ENCODE measurements at regions not wholly inside any gene's neighbourhood (a gene's known extent, or its start where the extent isn't known, plus 50 kb on each side); places are given as distances from the start of the nearest gene placed in this dataset.

DNA sequence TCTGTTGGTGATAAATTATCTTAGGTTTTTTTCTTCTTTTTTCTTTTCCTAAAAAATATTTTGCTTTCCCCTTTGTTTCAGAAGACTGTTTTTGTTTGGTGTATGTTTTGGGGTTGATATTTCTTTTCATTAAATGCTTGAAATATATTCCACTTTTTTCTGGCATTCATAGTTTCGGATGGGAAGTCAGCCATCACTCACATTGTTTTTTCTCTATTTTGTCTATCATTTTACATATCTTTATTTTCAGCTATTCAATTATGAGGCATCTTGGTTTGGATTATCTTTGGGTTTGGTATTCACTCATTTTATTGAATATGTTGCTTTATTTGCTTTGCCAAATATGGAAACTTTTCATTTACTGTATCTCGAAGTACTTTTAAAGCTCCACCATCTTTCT is 600.5 kb upstream of the EYS start:
- no peaks in the 10 kb centered on the region for H3K79me1 ChIP-seq (ENCODE audit: low read depth, low read length)
- H2BK12ac ChIP-seq (ENCODE audit: low read depth, low read length), result no peak overlapping the region
- no peak overlapping the region for H2BK20ac ChIP-seq (ENCODE audit: low read length)
- H3K27me3 ChIP-seq (replicated peaks in 1 of 4; ENCODE audit: control insufficient read depth in 3 of 4, extremely low read depth in 1 of 4, insufficient read depth in 3 of 4, low read length in 3 of 4), result no peaks in the 10 kb centered on the region
- H3K4me3 ChIP-seq (ENCODE audit: extremely low read depth in 1 of 4, insufficient read depth in 2 of 4, low read depth in 3 of 4, low read length in 4 of 4), result no peak overlapping the region
- 100% methylated on average over 2 of the region's 2 CpGs; no CpG with 5 or more reads in 1 of the 2 experiments for WGBS, 2 experiments (ENCODE audit: extremely low coverage in 1 of 2, insufficient coverage in 1 of 2, insufficient read length in 1 of 2, insufficient replicate concordance in 2 of 2, low coverage in 1 of 2, low lambda C conversion rate in 2 of 2, missing lambda C conversion rate in 1 of 2)
- H3K4me2 ChIP-seq (ENCODE audit: insufficient read depth in 1 of 2, low read depth in 2 of 2, low read length in 2 of 2), result no peak overlapping the region
- no peaks in the 10 kb centered on the region for H4K20me1 ChIP-seq (replicated peaks in 1 of 2; ENCODE audit: control insufficient read depth in 1 of 2, insufficient read depth in 2 of 2, low read length in 2 of 2)
- H2BK120ac ChIP-seq (replicated peaks; ENCODE audit: low read depth, low read length), result no peak overlapping the region
- peaks cover 0 to 3% (median 0%) of the 10 kb centered on the region in 4 experiments; a peak in 1 of 8 replicates for H3K36me3 ChIP-seq (ENCODE audit: control insufficient read depth in 2 of 4, insufficient read depth in 4 of 4, low read length in 3 of 4)
- no peak overlapping the region for H3K56ac ChIP-seq (replicated peaks; ENCODE audit: insufficient read length, low read depth, low read length)
- H4K91ac ChIP-seq (replicated peaks; ENCODE audit: insufficient read length, low read length), result no peak overlapping the region
- H4K5ac ChIP-seq (ENCODE audit: insufficient read length, low read depth, low read length), result no peak overlapping the region
- no peaks in the 10 kb centered on the region for H3K23me2 ChIP-seq (ENCODE audit: low read depth, low read length)
- no peak overlapping the region for H2BK5ac ChIP-seq (ENCODE audit: low read depth, low read length)
- ChIA-PET CTCF (ENCODE audit: partially characterized antibody) (no interaction called here), POLR2A (ENCODE audit: partially characterized antibody) (no interaction called here)
- FAIRE-seq (no peak), DNase-seq (ENCODE audit: low read depth in 1 of 2, low spot score in 2 of 2) (no peak)
- H3K14ac ChIP-seq (ENCODE audit: insufficient read length), result no peak overlapping the region
- no peak overlapping the region for H2BK15ac ChIP-seq (ENCODE audit: low read length)
- no peak overlapping the region for H4K8ac ChIP-seq (ENCODE audit: extremely low read depth, insufficient read depth, low read length)
- H3K79me2 ChIP-seq (ENCODE audit: control insufficient read depth in 1 of 2, insufficient read depth in 2 of 2, low read length in 2 of 2), result no peaks in the 10 kb centered on the region
- H3K4me1 ChIP-seq (replicated peaks in 1 of 4; ENCODE audit: control insufficient read depth in 3 of 4, insufficient read depth in 4 of 4, low read length in 3 of 4), result no peaks in the 10 kb centered on the region
- H3K9me3 ChIP-seq (ENCODE audit: insufficient read depth in 2 of 2, low read depth in 1 of 2, low read length in 1 of 2), result peaks cover 6 to 7% of the 10 kb centered on the region in 2 experiments
- H2AFZ ChIP-seq (ENCODE audit: low read length), result no peak overlapping the region
- H3K9ac ChIP-seq (replicated peaks in 1 of 4; ENCODE audit: extremely low read depth in 1 of 4, low read depth in 3 of 4, low read length in 3 of 4), result no peak overlapping the region
- H2AK5ac ChIP-seq (ENCODE audit: low read depth, low read length), result no peak overlapping the region
- no peak overlapping the region for H3K23ac ChIP-seq (ENCODE audit: insufficient read length)
- no peak overlapping the region for H3K18ac ChIP-seq (ENCODE audit: extremely low read depth, low read length)
- no peak overlapping the region for H3K27ac ChIP-seq (ENCODE audit: low read depth, low read length)
- no peak overlapping the region for H3K4ac ChIP-seq (replicated peaks; ENCODE audit: insufficient read length, low read depth, low read length)
- TF ChIP-seq POLR2A (IDR thresholded peaks at IDR 0.05; ENCODE audit: control extremely low read depth in 1 of 2, low read depth in 2 of 2, low read length in 2 of 2), result no peak
- TF ChIP-seq, protein P1, sequence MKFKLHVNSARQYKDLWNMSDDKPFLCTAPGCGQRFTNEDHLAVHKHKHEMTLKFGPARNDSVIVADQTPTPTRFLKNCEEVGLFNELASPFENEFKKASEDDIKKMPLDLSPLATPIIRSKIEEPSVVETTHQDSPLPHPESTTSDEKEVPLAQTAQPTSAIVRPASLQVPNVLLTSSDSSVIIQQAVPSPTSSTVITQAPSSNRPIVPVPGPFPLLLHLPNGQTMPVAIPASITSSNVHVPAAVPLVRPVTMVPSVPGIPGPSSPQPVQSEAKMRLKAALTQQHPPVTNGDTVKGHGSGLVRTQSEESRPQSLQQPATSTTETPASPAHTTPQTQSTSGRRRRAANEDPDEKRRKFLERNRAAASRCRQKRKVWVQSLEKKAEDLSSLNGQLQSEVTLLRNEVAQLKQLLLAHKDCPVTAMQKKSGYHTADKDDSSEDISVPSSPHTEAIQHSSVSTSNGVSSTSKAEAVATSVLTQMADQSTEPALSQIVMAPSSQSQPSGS (IDR thresholded peaks at IDR 0.05; ENCODE audit: low read length), result no peak
- TF ChIP-seq KDM5A (IDR thresholded peaks at IDR 0.05; ENCODE audit: low read length), result no peak
- TF ChIP-seq HDAC6 (IDR thresholded peaks at IDR 0.05; ENCODE audit: low read depth, low read length), result no peak
- TF ChIP-seq CHD2 (IDR thresholded peaks at IDR 0.05; ENCODE audit: low read length), result no peak
- TF ChIP-seq SIN3A (conservative IDR thresholded peaks at IDR 0.05 in 1 of 2, IDR thresholded peaks at IDR 0.05 in 1 of 2; ENCODE audit: low read depth in 1 of 2, low read length in 2 of 2), result no peak
- TF ChIP-seq EP300 (IDR thresholded peaks at IDR 0.05; ENCODE audit: borderline replicate concordance in 1 of 2, low read depth in 2 of 2, low read length in 2 of 2), result no peak
- no peak for TF ChIP-seq BRCA1 (IDR thresholded peaks at IDR 0.05; ENCODE audit: low read depth, low read length)
- TF ChIP-seq PHF8 (conservative IDR thresholded peaks at IDR 0.05; ENCODE audit: low read depth, low read length), result no peak
- TF ChIP-seq KDM1A (IDR thresholded peaks at IDR 0.05; ENCODE audit: borderline replicate concordance, low read length), result no peak
- TF ChIP-seq NANOG (IDR thresholded peaks at IDR 0.05; ENCODE audit: insufficient read depth, low read depth, low read length, poor library complexity, severe bottlenecking), result no peak
- no peak for TF ChIP-seq GTF2F1 (IDR thresholded peaks at IDR 0.05; ENCODE audit: borderline replicate concordance, low read depth, low read length)
- no peak for TF ChIP-seq SRF (IDR thresholded peaks at IDR 0.05; ENCODE audit: low read depth, low read length)
- no peak for TF ChIP-seq CBX5 (IDR thresholded peaks at IDR 0.05; ENCODE audit: low read depth, low read length)

All from H1 (cell line).